Mesendoderm (in vitro differentiated cells): ENCODE measurements at regions not wholly inside any gene's neighbourhood (a gene's known extent, or its start where the extent isn't known, plus 50 kb on each side); places are given as distances from the start of the nearest gene placed in this dataset.

Source experiments
- DNase-seq: peaks from one replicate; pipeline ENCODE4 v3.0.0; 2013
- H2AK5ac ChIP-seq: 2 replicates; pipeline ENCODE4 v1.6.1; 2013; ENCODE audit warnings: low read length, inconsistent platforms
- H2BK120ac ChIP-seq: 2 replicates; pipeline ENCODE4 v1.6.1; 2013; ENCODE audit warnings: low read depth, mild to moderate bottlenecking, low read length, moderate library complexity, mixed read lengths
- H2BK15ac ChIP-seq: replicated peaks from 2 replicates; pipeline ENCODE4 v1.6.1; 2013; ENCODE audit warnings: low read depth, mild to moderate bottlenecking, moderate library complexity
- H2BK5ac ChIP-seq: 2 replicates; pipeline ENCODE4 v1.6.1; 2013; ENCODE audit warnings: low read length, inconsistent platforms
- H3K18ac ChIP-seq: 2 replicates; pipeline ENCODE4 v1.6.1; 2013; ENCODE audit warnings: mild to moderate bottlenecking, low read length, mixed read lengths
- H3K23ac ChIP-seq: one replicate; pipeline ENCODE4 v1.6.1; 2013; ENCODE audit warnings: low read length
- H3K27ac ChIP-seq: 2 replicates; pipeline ENCODE4 v1.5.1; 2013; ENCODE audit warnings: low read depth, mild to moderate bottlenecking, inconsistent platforms, low read length, moderate library complexity
- H3K27me3 ChIP-seq: 2 replicates; pipeline ENCODE4 v1.6.1; 2013; ENCODE audit warnings: low read length, control low read depth, mild to moderate bottlenecking, inconsistent platforms; ENCODE audit not compliant: insufficient read depth, poor library complexity
- H3K36me3 ChIP-seq: 2 replicates; pipeline ENCODE4 v1.6.1; 2013; ENCODE audit warnings: low read length, inconsistent platforms; ENCODE audit not compliant: control insufficient read depth, insufficient read depth
- H3K4ac ChIP-seq: one replicate; pipeline ENCODE4 v1.6.1; 2013; ENCODE audit warnings: low read depth, mild to moderate bottlenecking, low read length, moderate library complexity
- H3K4me1 ChIP-seq: 2 replicates; pipeline ENCODE4 v1.6.1; 2013; ENCODE audit warnings: low read depth, low read length, inconsistent platforms; ENCODE audit not compliant: control insufficient read depth
- H3K4me2 ChIP-seq: 2 replicates; pipeline ENCODE4 v1.6.1; 2013; ENCODE audit warnings: low read length
- H3K4me3 ChIP-seq: 2 replicates; pipeline ENCODE4 v1.5.1; 2013; ENCODE audit warnings: mild to moderate bottlenecking, low read length
- H3K56ac ChIP-seq: one replicate; pipeline ENCODE4 v1.6.1; 2013; ENCODE audit warnings: low read length
- H3K79me1 ChIP-seq: 2 replicates; pipeline ENCODE4 v1.6.1; 2013; ENCODE audit warnings: low read length, inconsistent platforms
- H3K79me2 ChIP-seq: 2 replicates; pipeline ENCODE4 v1.6.1; 2013; ENCODE audit warnings: mild to moderate bottlenecking, low read length; ENCODE audit not compliant: control insufficient read depth, insufficient read depth
- H3K9ac ChIP-seq: 2 replicates; pipeline ENCODE4 v1.6.1; 2013; ENCODE audit warnings: low read length, inconsistent platforms
- H4K5ac ChIP-seq: one replicate; pipeline ENCODE4 v1.6.1; 2013; ENCODE audit warnings: low read length
- H4K8ac ChIP-seq: one replicate; pipeline ENCODE4 v1.6.1; 2013; ENCODE audit warnings: low read depth, mild to moderate bottlenecking, control low read depth, low read length, moderate library complexity
- WGBS: extraction: QIAGEN DNeasy Blood & Tissue Kit; methylation state at CpG from one replicate; pipeline ENCODE4 v1.1.7; 2013; ENCODE audit warnings: low lambda C conversion rate, missing lambda C conversion rate; ENCODE audit not compliant: insufficient coverage; ENCODE audit errors: extremely low coverage; 5-methylcytosine and 5-hydroxymethylcytosine counted together

- Histone ChIP-seq H4K8ac (no peak overlapping the region), H3K79me1 (no peaks in the 10 kb centered on the region), H2BK15ac (no peak overlapping the region), H2BK120ac (no peak overlapping the region), H2BK5ac (no peak overlapping the region), H4K5ac (no peak overlapping the region), H3K27ac (no peak overlapping the region), H3K23ac (no peak overlapping the region), H3K4ac (no peak overlapping the region), H2AK5ac (no peak overlapping the region), H3K9ac (no peak overlapping the region), H3K56ac (no peak overlapping the region), H3K4me3 (no peak overlapping the region), H3K4me2 (no peak overlapping the region), H3K18ac (no peak overlapping the region), H3K36me3 (no peaks in the 10 kb centered on the region), H3K79me2 (no peaks in the 10 kb centered on the region), H3K4me1 (no peaks in the 10 kb centered on the region), H3K27me3 (no peaks in the 10 kb centered on the region)
- DNase-seq = no peak
- no CpG with 5 or more reads among the region's 1 CpG for WGBS
These were observed 665.4 kb downstream of the METTL15 start for GRCh38 chr11:28773606-28774005.

GRCh38 chr11:28770806-28771205, 662.6 kb downstream of the METTL15 start:
- Histone ChIP-seq H2AK5ac (no peak overlapping the region), H4K5ac (no peak overlapping the region), H3K9ac (no peak overlapping the region), H3K4me3 (no peak overlapping the region), H3K18ac (no peak overlapping the region), H3K4me1 (no peaks in the 10 kb centered on the region), H3K4ac (no peak overlapping the region), H2BK120ac (no peak overlapping the region), H2BK5ac (no peak overlapping the region), H3K79me2 (no peaks in the 10 kb centered on the region), H3K27me3 (no peaks in the 10 kb centered on the region), H4K8ac (no peak overlapping the region), H3K79me1 (no peaks in the 10 kb centered on the region), H2BK15ac (no peak overlapping the region), H3K27ac (no peak overlapping the region), H3K4me2 (no peak overlapping the region), H3K36me3 (no peaks in the 10 kb centered on the region), H3K56ac (no peak overlapping the region), H3K23ac (no peak overlapping the region)
- no peak for DNase-seq
- WGBS = no CpG with 5 or more reads among the region's 1 CpG

- no peak overlapping the region for H3K56ac ChIP-seq
- no peak overlapping the region for H2BK5ac ChIP-seq
- no peak overlapping the region for H3K27ac ChIP-seq
- H3K4me2 ChIP-seq = no peak overlapping the region
- DNase-seq = no peak
- H4K8ac ChIP-seq = no peak overlapping the region
- no CpG with 5 or more reads among the region's 1 CpG for WGBS
- H2AK5ac ChIP-seq = no peak overlapping the region
- no peak overlapping the region for H3K4me3 ChIP-seq
- no peaks in the 10 kb centered on the region for H3K79me1 ChIP-seq
- H3K9ac ChIP-seq = no peak overlapping the region
- no peaks in the 10 kb centered on the region for H3K4me1 ChIP-seq
- H2BK15ac ChIP-seq = no peak overlapping the region
- no peak overlapping the region for H3K18ac ChIP-seq
- no peaks in the 10 kb centered on the region for H3K27me3 ChIP-seq
- H3K23ac ChIP-seq = no peak overlapping the region
- no peak overlapping the region for H2BK120ac ChIP-seq
- H3K79me2 ChIP-seq = no peaks in the 10 kb centered on the region
- no peak overlapping the region for H4K5ac ChIP-seq
- no peak overlapping the region for H3K4ac ChIP-seq
- H3K36me3 ChIP-seq = no peaks in the 10 kb centered on the region
These were observed 659.4 kb downstream of the METTL15 start for GRCh38 chr11:28767574-28767973.

GRCh38 chr11:28763876-28764275, 655.7 kb downstream of the METTL15 start:
- no peak overlapping the region for H4K8ac ChIP-seq
- DNase-seq = no peak
- H3K4me1 ChIP-seq = peaks cover 3% of the 10 kb centered on the region
- H3K36me3 ChIP-seq = no peaks in the 10 kb centered on the region
- no CpG with 5 or more reads among the region's 1 CpG for WGBS
- H2AK5ac ChIP-seq = no peak overlapping the region
- H3K4ac ChIP-seq = no peak overlapping the region
- no peak overlapping the region for H3K18ac ChIP-seq
- H3K4me2 ChIP-seq = no peak overlapping the region
- H3K79me2 ChIP-seq = no peaks in the 10 kb centered on the region
- H3K23ac ChIP-seq = no peak overlapping the region
- no peak overlapping the region for H2BK5ac ChIP-seq
- H3K56ac ChIP-seq = no peak overlapping the region
- no peak overlapping the region for H2BK15ac ChIP-seq
- no peak overlapping the region for H3K27ac ChIP-seq
- H3K27me3 ChIP-seq = no peaks in the 10 kb centered on the region
- H3K4me3 ChIP-seq = no peak overlapping the region
- no peak overlapping the region for H2BK120ac ChIP-seq
- H3K9ac ChIP-seq = no peak overlapping the region
- no peaks in the 10 kb centered on the region for H3K79me1 ChIP-seq
- no peak overlapping the region for H4K5ac ChIP-seq

- H2AK5ac ChIP-seq = no peak overlapping the region
- no CpG with 5 or more reads among the region's 1 CpG for WGBS
- no peaks in the 10 kb centered on the region for H3K79me1 ChIP-seq
- no peak overlapping the region for H2BK15ac ChIP-seq
- DNase-seq = no peak
- no peak overlapping the region for H3K18ac ChIP-seq
- no peak overlapping the region for H4K8ac ChIP-seq
- no peak overlapping the region for H3K4me2 ChIP-seq
- no peaks in the 10 kb centered on the region for H3K27me3 ChIP-seq
- no peaks in the 10 kb centered on the region for H3K79me2 ChIP-seq
- no peak overlapping the region for H3K9ac ChIP-seq
- H3K56ac ChIP-seq = no peak overlapping the region
- H2BK5ac ChIP-seq = no peak overlapping the region
- peaks cover 3% of the 10 kb centered on the region for H3K4me1 ChIP-seq
- H3K4me3 ChIP-seq = no peak overlapping the region
- H4K5ac ChIP-seq = no peak overlapping the region
- no peak overlapping the region for H2BK120ac ChIP-seq
- no peak overlapping the region for H3K27ac ChIP-seq
- no peaks in the 10 kb centered on the region for H3K36me3 ChIP-seq
- H3K4ac ChIP-seq = no peak overlapping the region
- H3K23ac ChIP-seq = no peak overlapping the region
These were observed 655.0 kb downstream of the METTL15 start for GRCh38 chr11:28763151-28763550.

- Histone ChIP-seq H3K4me1 (peaks cover 3% of the 10 kb centered on the region), H3K4me3 (no peak overlapping the region), H3K4me2 (no peak overlapping the region), H3K56ac (peak overlapping the region; percentile 34), H3K23ac (no peak overlapping the region), H3K27me3 (no peaks in the 10 kb centered on the region), H2AK5ac (no peak overlapping the region), H3K4ac (no peak overlapping the region), H3K18ac (no peak overlapping the region), H3K9ac (no peak overlapping the region), H2BK120ac (no peak overlapping the region), H4K5ac (peak overlapping the region; percentile 39), H4K8ac (no peak overlapping the region), H2BK5ac (no peak overlapping the region), H3K79me2 (no peaks in the 10 kb centered on the region), H3K36me3 (no peaks in the 10 kb centered on the region), H2BK15ac (no peak overlapping the region), H3K79me1 (no peaks in the 10 kb centered on the region), H3K27ac (no peak overlapping the region)
- peak; percentile 19 for DNase-seq
- no CpG with 5 or more reads among the region's 8 CpGs for WGBS
These were observed 652.6 kb downstream of the METTL15 start for GRCh38 chr11:28760676-28761390.
